Left ventricle myocardium inferior (tissue), 1 donor: ENCODE measurements at regions not wholly inside any gene's neighbourhood (a gene's known extent, or its start where the extent isn't known, plus 50 kb on each side); places are given as distances from the start of the nearest gene placed in this dataset.

Experiments used
- DNase-seq: peaks from one replicate; pipeline ENCODE4 v3.0.0-alpha.2; 2020
- H3K27ac ChIP-seq: fragments of 200-600 bp; replicated peaks from 2 replicates; pipeline ENCODE4 v1.8.0; 2021
- H3K27me3 ChIP-seq: fragments of 200-600 bp; 2 replicates; pipeline ENCODE4 v1.8.0; 2021; ENCODE audit warnings: low read depth
- H3K36me3 ChIP-seq: fragments of 200-600 bp; 2 replicates; pipeline ENCODE4 v1.8.0; 2021
- H3K4me1 ChIP-seq: fragments of 200-600 bp; 2 replicates; pipeline ENCODE4 v1.8.0; 2021
- H3K4me3 ChIP-seq: fragments of 200-600 bp; 2 replicates; pipeline ENCODE4 v1.8.0; 2021; ENCODE audit warnings: mild to moderate bottlenecking, moderate library complexity
- H3K9me3 ChIP-seq: fragments of 200-600 bp; replicated peaks from 2 replicates; pipeline ENCODE4 v1.8.0; 2021
- CTCF ChIP-seq: fragments of 200-600 bp; IDR thresholded peaks from 2 replicates; pipeline ENCODE4 v1.8.0; 2021; ENCODE audit warnings: antibody characterized with exemption, mild to moderate bottlenecking, borderline replicate concordance
- intact Hi-C: fragments of 100-400 bp; cut with micrococcal nuclease; formaldehyde crosslinking; loops from one replicate; pipeline ENCODE4 v1.11.0; 2022
- donor health status: DM: no; HTN: yes; CAD: no; lungs with severe emphysema.

- Histone ChIP-seq H3K9me3 (no peaks in the 10 kb centered on the region), H3K4me1 (peaks cover 16% of the 10 kb centered on the region), H3K27me3 (no peaks in the 10 kb centered on the region), H3K36me3 (no peaks in the 10 kb centered on the region), H3K27ac (no peak overlapping the region), H3K4me3 (no peak overlapping the region)
- DNase-seq: no peak
- TF ChIP-seq CTCF: no peak
- intact Hi-C loops: no loop called here
Observed at GRCh38 chrX:150216716-150217115, 146.4 kb upstream of the MAMLD1 start.

- intact Hi-C loops: no loop called here
- no peaks in the 10 kb centered on the region for H3K36me3 ChIP-seq
- no peak for DNase-seq
- H3K9me3 ChIP-seq: no peaks in the 10 kb centered on the region
- H3K27ac ChIP-seq: no peak overlapping the region
- H3K27me3 ChIP-seq: no peaks in the 10 kb centered on the region
- TF ChIP-seq CTCF: no peak
- no peak overlapping the region for H3K4me3 ChIP-seq
- H3K4me1 ChIP-seq: peaks cover 11% of the 10 kb centered on the region
Observed at GRCh38 chrX:150217609-150218008, 145.5 kb upstream of the MAMLD1 start.

GRCh38 chrX:150219374-150220185 is 143.5 kb upstream of the MAMLD1 start:
- no peaks in the 10 kb centered on the region for H3K36me3 ChIP-seq
- TF ChIP-seq CTCF: no peak
- intact Hi-C loops: no loop called here
- H3K27me3 ChIP-seq: no peaks in the 10 kb centered on the region
- H3K9me3 ChIP-seq: no peaks in the 10 kb centered on the region
- H3K4me1 ChIP-seq: no peaks in the 10 kb centered on the region
- H3K4me3 ChIP-seq: no peak overlapping the region
- DNase-seq: no peak
- H3K27ac ChIP-seq: no peak overlapping the region

DNA sequence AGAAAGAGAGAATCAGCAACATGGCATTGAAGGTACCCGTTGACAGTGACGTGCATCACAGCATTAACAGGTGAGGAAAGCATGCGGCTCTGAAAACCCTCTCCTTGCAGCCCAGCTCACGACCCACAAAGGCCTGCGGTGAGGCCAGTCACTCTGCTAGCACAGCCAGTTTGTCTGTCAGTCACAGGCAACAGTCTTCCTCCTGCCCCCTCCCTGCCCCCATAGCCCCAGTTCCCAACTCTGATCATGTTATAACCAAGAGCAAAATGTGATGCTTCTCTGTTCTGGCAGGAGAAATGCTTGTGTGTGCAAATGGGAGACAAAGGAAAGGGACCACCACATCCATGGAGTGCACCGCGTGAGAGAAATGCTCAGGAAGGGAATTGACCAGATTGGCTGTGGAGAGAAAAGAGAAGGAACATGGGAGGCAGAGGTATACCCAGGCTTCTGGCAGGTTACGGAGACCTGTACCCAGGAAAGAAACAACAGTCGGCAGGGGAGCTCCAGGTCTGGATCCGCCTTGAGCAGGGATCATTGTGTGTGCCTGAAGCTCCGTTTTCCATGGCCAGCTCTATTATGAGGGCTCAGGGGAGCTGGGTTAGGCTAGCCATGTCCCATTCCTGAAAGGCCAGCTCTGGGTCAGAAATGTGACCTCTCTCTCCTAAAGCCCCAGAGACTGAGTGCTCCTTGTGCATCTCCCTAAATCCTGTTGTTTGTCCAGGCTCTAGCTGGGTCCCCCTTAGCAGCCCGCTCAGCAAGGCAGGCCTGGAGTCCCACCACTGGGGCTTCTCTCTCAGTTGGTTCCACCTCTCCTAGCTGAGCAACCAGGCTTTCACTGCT is 139.7 kb upstream of the MAMLD1 start:
- H3K36me3 ChIP-seq: no peaks in the 10 kb centered on the region
- no peaks in the 10 kb centered on the region for H3K27me3 ChIP-seq
- intact Hi-C loops: no loop called here
- H3K4me3 ChIP-seq: no peak overlapping the region
- no peak overlapping the region for H3K27ac ChIP-seq
- no peak for TF ChIP-seq CTCF
- H3K9me3 ChIP-seq: no peaks in the 10 kb centered on the region
- DNase-seq: no peak
- no peaks in the 10 kb centered on the region for H3K4me1 ChIP-seq

GRCh38 chrX:150224676-150225075 is 138.4 kb upstream of the MAMLD1 start:
- no peak overlapping the region for H3K4me3 ChIP-seq
- H3K36me3 ChIP-seq: no peaks in the 10 kb centered on the region
- H3K27ac ChIP-seq: no peak overlapping the region
- DNase-seq: no peak
- no peaks in the 10 kb centered on the region for H3K9me3 ChIP-seq
- H3K4me1 ChIP-seq: no peaks in the 10 kb centered on the region
- intact Hi-C loops: no loop called here
- no peak for TF ChIP-seq CTCF
- no peaks in the 10 kb centered on the region for H3K27me3 ChIP-seq
